Epithelial cell of esophagus (primary cell): ENCODE measurements at regions not wholly inside any gene's neighbourhood (a gene's known extent, or its start where the extent isn't known, plus 50 kb on each side); places are given as distances from the start of the nearest gene placed in this dataset.
A peak's percentile ranks its signal among the peaks of the same experiment; 100 is the strongest.

Experiments used
- DNase-seq: peaks from one replicate; pipeline ENCODE4 v3.0.0; 2010; ENCODE audit warnings: low read depth
- H3K4me3 ChIP-seq: 2 replicates; pipeline ENCODE4 v1.5.1; 2011; ENCODE audit warnings: mild to moderate bottlenecking, low read length, control low read depth
- TF ChIP-seq, protein P1 (sequence below): IDR thresholded peaks from 2 replicates; pipeline ENCODE4 v1.5.1; 2011; ENCODE audit warnings: low read depth, mild to moderate bottlenecking, low read length, control low read depth, inconsistent platforms; ENCODE audit not compliant: insufficient read depth; ENCODE audit errors: missing control alignments

DNA sequence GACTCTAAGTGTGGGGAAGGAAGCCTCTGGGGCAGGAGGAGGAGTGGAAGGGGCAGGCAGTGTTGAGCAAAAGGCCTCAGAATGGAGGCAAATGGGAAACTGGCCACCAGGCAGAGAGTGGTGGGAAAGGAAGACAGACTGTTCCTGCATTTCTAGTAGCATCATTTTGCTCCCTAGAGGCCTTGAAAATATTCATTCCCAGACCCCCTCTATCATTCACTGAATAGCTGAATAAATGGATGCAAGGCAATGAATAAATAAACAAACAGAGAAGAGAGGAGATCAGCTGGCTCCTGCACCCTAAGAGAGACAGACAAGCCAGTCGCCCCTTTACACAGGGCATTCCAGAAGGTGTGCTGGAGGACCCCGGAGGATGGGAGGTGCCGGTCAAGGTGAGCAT, 511.9 kb downstream of the BCOR start:
- TF ChIP-seq, protein P1, sequence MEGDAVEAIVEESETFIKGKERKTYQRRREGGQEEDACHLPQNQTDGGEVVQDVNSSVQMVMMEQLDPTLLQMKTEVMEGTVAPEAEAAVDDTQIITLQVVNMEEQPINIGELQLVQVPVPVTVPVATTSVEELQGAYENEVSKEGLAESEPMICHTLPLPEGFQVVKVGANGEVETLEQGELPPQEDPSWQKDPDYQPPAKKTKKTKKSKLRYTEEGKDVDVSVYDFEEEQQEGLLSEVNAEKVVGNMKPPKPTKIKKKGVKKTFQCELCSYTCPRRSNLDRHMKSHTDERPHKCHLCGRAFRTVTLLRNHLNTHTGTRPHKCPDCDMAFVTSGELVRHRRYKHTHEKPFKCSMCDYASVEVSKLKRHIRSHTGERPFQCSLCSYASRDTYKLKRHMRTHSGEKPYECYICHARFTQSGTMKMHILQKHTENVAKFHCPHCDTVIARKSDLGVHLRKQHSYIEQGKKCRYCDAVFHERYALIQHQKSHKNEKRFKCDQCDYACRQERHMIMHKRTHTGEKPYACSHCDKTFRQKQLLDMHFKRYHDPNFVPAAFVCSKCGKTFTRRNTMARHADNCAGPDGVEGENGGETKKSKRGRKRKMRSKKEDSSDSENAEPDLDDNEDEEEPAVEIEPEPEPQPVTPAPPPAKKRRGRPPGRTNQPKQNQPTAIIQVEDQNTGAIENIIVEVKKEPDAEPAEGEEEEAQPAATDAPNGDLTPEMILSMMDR, result no peak
- no peak overlapping the region for H3K4me3 ChIP-seq
- DNase-seq, result no peak

DNA sequence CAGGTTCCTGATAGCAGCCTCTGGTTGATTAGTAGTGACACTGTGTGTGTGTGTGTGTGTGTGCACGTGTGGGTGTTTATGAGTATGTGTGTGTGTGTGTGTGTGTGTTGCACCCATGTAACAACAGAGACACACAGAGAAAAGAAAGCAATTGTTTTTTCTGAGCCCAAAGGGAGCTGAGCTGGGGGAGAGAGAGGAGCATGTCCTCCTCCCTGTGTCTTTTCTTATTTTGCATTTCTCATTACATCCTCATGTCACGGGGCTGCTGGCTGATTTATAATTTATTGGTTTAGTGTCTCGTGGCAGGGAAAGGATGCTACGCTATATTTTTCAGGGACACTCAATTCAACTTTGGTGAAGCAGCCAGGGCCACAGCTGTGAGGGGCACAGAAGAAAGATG, 511.4 kb downstream of the BCOR start:
- TF ChIP-seq, protein P1, result no peak
- DNase-seq, result no peak
- no peak overlapping the region for H3K4me3 ChIP-seq

DNA sequence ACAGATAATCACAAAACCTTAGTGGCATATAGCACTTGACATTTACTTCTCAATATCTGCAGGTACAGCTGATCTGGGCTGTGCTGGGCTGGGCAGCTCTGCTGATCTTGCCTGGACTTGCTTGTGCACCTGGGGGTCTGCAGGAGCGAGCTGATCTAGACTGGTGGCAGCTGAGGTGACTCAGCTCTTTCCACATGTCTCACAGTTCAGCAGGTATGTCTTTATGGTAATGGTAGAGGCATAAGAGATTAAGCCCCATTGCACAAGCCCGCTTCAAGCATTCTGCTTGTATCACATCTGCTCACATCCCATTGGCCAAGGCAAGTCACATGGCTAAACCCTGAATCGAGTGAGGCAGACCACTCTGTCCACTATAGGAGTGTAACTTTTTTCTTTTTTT, 506.7 kb downstream of the BCOR start:
- DNase-seq, result peak; percentile 62
- H3K4me3 ChIP-seq, result no peak overlapping the region

DNA sequence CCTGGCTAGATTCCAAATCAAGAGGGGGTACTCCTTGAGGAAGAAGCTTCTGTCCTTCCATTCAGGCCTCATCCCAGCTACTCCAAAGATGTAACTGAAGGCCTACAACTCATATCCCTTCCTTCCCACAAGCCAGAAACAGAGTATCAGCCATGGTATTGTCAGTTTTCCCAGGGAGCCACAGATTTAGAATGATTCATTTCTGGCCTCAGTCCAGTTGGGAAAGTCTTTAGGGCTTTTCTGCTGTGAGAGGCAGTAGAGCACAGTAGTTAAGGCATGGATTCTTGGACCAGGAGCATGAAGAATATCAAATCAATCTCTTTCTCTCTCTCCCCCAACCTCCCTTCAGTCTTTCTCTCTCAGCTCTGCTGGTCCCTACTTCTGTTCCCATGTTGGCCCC, 505.0 kb downstream of the BCOR start:
- peak; percentile 23 for DNase-seq
- TF ChIP-seq, protein P1, result no peak
- no peak overlapping the region for H3K4me3 ChIP-seq

More for the DNA sequence above, 506.7 kb downstream of the BCOR start:
- TF ChIP-seq, protein P1, result no peak

DNA sequence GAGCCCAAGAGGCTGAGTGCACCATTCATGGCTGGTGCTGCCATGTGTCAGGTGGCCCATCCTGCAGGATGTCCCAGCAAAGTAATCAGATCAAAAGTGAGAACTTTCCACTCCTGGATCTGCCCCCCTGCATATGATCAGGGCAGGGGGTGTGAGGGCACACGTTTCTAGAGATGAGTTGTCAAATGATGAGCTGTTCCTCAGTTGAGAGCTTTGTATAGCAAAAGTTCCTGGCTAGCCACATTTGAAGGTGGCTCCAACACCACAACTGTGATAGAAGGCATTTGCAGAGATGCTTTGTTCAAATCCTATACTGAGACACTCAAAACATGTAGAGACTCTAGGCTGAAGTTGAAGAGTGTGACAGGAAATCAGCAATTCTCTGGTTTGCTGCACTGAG, 501.8 kb downstream of the BCOR start:
- TF ChIP-seq, protein P1, result no peak
- DNase-seq, result no peak
- no peak overlapping the region for H3K4me3 ChIP-seq

DNA sequence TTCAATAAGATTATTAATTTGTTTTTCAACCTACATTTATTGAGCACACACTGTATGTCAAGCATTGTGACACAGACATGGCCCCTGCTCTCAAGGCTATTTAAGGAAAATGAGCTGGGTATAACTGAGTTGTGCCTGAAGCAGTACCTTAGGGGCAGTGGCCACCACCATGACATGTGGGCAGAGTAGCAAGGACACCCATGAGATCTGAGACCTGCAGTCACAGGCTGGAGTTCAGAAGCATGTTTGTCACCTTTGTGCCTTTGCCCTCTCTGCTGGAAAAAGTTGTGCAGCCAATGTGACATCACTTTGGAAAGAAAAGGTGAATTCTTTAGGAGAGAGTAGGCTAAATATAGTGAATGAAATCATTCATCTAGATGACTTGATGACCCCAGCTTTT, 501.3 kb downstream of the BCOR start:
- TF ChIP-seq, protein P1, result no peak
- no peak for DNase-seq
- H3K4me3 ChIP-seq, result no peak overlapping the region

DNA sequence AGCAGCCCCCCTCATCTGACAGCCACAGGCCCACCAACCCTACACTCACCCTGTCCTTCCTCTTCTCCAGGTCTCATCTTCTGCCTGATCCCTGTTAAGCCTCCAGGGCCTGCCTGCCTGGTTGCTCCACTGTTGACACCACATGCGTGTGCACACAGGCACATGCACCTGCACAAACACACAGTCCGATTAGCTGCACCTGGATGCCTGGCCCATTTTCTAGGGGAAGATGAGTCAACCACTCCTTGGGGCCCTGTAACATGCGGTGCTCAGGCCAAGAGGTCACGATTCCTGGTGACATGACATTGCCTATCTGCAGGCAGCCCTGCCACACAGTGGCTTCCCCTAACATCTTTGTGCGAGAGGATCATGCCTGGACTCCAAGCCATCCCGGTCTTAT, 498.4 kb downstream of the BCOR start:
- DNase-seq, result no peak
- H3K4me3 ChIP-seq, result no peak overlapping the region
- TF ChIP-seq, protein P1, result no peak
